HG03103 (cell line): ENCODE measurements at regions not wholly inside any gene's neighbourhood (a gene's known extent, or its start where the extent isn't known, plus 50 kb on each side); places are given as distances from the start of the nearest gene placed in this dataset.
"Not testable (repeated sequence)": the region's sequence is repeated elsewhere in the genome, so short reads cannot be mapped to it uniquely, and the experiment has no call there.

Experiments
- ATAC-seq: cut with Tn5 transposase; IDR thresholded peaks from one replicate; pipeline ENCODE4 v1.9.1; 2021; ENCODE audit warnings: low read depth; ENCODE audit not compliant: unreplicated experiment

DNA sequence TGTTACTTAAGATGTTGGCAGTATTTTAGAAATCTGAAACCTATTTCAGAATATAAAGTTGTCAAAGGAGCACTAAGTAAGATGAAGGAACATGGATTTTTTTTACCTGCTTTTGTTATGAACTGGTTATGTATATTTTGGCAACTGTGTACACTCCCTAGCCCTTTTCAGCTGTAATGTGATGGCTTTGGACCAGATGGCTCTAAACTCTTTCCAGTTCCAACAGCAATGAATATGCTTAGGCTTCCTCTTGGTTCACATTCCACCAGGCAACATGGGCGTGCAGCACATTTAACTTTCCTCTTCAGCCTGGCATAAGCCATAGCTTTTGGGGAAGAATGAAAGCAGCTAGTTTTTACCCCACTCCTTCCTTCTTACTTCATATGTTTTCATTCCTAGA, 95.6 kb upstream of the ADAMTS5 start:
- no peak for ATAC-seq

DNA sequence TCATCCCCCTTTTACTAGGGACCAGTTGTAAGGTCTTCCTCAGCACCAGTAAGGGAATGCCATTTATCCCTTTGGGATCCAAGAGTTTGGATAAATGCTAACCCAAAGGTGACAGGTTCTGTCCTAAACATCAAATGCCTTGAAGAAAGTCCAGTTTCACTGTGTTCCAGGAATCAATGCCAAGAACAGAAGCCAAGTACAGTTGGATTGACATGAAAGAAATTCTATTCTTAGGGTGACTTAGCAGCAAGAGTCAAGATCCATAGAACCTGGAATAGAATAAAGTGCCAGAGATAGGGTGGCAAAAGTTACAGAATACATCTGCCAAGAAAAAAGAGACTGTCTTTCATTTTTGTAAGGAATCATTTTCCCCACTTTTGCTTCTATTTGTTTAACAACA, 94.9 kb upstream of the ADAMTS5 start:
- no peak for ATAC-seq

DNA sequence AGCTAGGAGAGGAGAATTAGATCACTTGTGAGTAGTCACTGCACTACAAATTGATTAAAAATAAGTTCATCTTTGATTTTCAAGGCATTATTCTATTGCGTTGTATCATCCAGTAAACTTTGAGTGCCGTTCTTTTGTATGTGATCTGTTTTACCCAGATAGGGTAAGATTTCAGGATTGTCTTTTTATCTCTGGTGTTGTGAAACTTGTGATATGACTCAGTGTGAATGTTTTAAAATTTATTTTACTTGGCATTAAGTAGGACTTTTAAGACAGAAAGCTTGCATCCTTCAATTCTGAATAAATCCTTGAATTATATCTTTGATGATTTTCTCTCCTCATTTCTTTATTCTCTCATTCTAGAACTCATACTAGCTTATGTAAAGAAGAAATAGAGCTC, 93.3 kb upstream of the ADAMTS5 start:
- ATAC-seq: no peak

GRCh38 chr21:27058673-27059605, 92.1 kb upstream of the ADAMTS5 start:
- no peak for ATAC-seq

DNA sequence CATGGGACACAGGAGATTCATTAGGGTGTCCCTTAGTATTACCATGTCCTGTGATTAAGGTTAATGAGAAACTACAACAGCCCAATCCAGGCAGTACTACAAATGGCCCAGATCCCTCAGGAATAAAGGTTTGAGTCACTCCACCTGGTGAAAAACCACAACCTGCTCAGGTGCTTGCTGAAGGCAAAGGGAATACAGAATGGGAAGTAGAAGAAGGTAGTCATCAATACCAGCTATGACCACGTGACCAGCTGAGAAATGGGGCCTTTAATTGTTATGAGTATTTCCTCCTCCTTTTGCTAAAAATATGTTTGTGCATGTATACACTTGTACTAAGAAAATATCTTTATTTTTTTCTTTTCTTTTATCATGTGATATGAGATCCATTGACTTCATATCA, 91.1 kb upstream of the ADAMTS5 start:
- ATAC-seq: no peak

DNA sequence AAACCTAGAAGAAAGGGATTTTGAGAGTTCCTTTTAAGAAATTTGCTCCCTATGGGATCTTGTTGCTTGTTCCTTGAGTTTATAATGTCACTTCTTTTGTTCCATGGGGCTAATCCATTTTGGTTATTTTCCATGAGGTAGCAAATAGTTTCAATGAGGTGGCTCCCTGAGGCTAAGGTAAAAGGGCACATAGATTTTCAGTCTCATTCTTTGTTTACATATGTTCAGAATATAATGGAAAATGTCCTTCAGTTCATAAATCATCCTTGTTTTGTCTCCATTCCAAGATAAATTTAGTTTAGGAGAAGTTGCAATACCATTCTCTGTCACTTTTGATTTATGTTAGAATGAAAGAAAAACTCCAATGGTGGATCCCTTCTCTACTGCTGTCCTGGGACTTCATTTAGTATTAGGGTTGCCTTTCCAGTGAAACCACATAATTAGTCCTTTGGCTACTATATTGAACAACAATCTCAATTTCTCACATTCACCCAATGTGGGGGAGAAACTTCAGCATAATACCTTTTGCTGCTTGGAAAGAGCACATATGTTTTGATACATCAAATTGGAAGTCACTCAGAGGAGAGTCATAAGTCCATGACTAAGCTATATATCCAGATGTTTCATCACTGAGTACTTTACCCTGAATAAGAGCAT, 80.9 kb upstream of the ADAMTS5 start:
- no peak for ATAC-seq

DNA sequence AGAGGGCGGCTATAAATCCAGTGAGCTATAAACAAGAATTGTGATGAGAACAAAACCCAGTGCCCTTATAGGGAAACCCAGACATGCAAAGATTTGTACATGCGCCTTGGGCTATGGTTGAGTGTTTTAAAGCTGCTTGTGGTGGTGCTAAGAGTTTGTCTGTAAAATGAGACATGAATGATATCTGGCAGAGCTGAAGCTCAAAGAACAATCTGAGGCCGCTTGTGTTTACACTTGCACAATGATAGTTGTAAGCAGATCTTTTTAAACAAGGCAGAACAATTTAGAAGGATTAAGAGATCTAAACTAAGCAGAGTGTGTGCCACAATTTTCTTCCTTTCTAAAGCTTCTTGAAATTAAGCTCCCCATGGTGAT, 80.4 kb upstream of the ADAMTS5 start:
- no peak for ATAC-seq

GRCh38 chr21:27045281-27045985, 78.5 kb upstream of the ADAMTS5 start:
- no peak for ATAC-seq

DNA sequence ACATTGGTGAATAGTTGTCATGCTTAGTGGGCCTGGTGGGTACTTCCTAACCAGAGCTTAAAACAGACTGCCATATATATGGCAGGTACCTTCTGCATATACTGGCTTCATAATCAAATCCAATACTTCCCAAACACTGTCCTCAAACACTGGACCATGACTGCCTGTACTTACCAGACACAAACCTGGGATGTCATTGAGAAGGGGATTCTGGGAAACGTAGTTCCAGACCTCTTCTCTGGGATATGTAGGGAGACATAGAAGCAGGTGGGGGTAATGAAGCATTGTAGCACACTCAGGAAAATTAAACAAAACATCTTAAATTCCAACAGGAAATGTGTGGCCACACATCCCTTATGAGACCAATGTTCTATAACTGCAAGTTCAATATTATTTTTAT, 76.5 kb upstream of the ADAMTS5 start:
- ATAC-seq: no peak

DNA sequence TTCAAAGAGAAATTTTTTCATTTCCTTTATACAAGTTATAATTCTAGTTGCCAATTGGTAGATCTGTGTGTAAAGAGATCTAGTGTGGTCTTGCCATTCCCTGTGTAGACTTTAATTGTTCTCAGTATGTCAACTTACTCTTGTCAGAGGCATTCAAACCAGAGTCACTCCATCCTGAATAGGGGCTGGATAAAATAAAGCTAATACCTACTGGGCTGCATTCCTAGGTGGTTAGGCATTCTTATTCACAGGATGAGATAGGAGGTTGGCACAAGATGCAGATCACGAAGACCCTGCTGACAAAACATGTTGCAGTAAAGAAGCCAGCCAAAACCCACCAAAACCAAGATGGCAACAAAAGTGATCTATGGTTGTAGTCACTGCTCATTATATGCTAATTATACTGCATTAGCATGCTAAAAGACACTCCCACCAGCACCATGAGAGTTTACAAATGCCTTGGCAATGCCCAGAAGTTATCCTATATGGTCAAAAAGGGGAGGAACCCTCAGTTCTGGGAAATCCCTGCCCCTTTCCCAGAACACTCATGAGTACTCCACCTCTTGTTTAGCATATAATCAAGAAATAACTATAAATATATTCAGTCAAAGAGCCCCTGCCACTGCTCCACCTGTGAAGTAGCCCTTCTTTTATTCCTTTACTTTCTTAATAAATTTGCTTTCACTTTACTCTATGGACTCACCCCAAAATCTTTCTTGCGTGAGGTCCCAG, 74.0 kb upstream of the ADAMTS5 start:
- no peak for ATAC-seq

- no peak for ATAC-seq
Observed at GRCh38 chr21:27036736-27037301, 69.9 kb upstream of the ADAMTS5 start.

- no peak for ATAC-seq
Observed at GRCh38 chr21:27035791-27036190, 68.9 kb upstream of the ADAMTS5 start.

- ATAC-seq: no peak
Observed at GRCh38 chr21:27034796-27035195, 67.9 kb upstream of the ADAMTS5 start.

DNA sequence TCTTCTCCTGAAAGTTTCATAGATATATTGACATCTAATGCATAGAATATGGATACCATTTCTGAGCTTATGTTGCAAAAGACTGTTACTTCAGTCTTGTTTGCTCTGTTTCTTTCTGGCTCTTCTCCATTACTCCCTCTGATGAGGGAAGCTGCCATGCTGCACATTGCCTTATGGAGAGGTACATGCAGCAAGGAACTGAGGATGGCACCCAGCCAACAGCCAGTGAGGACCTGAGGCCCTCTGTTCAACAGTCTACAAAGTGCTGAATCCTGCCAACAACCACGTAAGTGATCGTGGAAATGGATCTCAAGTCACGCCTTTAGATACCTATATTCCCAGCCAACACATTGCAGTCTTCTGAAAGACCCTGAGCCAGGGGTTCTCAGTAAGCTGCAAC, 66.6 kb upstream of the ADAMTS5 start:
- ATAC-seq: no peak

DNA sequence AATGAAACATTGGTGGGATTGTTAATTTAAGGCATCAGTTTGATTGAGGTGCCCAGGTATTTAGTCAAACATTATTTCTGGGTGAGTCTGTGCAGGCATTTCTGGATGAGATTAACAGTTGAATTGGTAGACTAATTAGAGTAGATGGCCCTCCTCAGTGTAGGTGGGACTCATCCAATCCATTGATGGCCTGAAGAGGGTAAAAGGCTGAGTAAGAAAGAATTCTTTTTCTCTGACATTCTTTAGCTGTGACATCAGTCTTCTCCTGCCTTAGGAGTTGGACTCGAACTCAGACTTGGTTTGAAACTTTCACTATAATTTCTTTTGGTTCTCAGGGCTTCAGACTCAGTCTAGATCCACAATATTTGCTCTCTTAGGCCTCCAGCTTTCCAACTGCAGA, 59.6 kb upstream of the ADAMTS5 start:
- no peak for ATAC-seq

- ATAC-seq: not testable (repeated sequence)
Observed at GRCh38 chr21:27025708-27026107, 58.8 kb upstream of the ADAMTS5 start.

- ATAC-seq: no peak
Observed at GRCh38 chr21:27024971-27025370, 58.1 kb upstream of the ADAMTS5 start.

- ATAC-seq: no peak
Observed at GRCh38 chr21:27024301-27024700, 57.4 kb upstream of the ADAMTS5 start.

DNA sequence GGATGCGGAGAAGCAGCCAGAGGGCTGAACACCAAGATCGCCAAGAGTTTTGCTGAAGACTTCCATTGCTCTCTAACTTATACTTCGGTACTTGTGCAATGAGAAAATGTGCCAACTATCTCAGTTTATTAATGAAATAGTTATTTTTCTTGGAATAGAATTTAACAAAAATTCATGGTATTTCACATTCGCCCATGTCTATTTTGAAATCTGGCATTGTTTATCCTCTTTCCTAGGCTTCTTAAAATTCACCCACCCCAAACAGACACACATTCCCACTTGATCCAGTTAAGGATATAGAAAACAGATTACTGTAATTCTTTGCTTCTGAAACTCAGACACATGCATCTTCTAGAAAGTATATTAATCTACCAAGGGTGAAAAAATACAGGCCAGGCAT, 56.3 kb upstream of the ADAMTS5 start:
- ATAC-seq: no peak

GRCh38 chr21:27021801-27022200, 54.9 kb upstream of the ADAMTS5 start:
- no peak for ATAC-seq
